Hepatic stellate cell (primary cell): ENCODE measurements at regions not wholly inside any gene's neighbourhood (a gene's known extent, or its start where the extent isn't known, plus 50 kb on each side); places are given as distances from the start of the nearest gene placed in this dataset.
"Not testable (repeated sequence)": the region's sequence is repeated elsewhere in the genome, so short reads cannot be mapped to it uniquely, and the experiment has no call there.

ENCODE experiments used
- DNase-seq: peaks from one replicate; pipeline ENCODE4 v3.0.0; 2011; ENCODE audit warnings: low spot score

GRCh38 chr2:7530001-7530400 is 612.8 kb downstream of the RNF144A start:
- no peak for DNase-seq

- DNase-seq = no peak
These were observed 621.9 kb downstream of the RNF144A start for GRCh38 chr2:7539077-7539476.

GRCh38 chr2:7539760-7540159 is 622.5 kb downstream of the RNF144A start:
- DNase-seq = no peak

- DNase-seq = no peak
These were observed 635.8 kb downstream of the RNF144A start for GRCh38 chr2:7552825-7553570.

- no peak for DNase-seq
These were observed 638.0 kb downstream of the RNF144A start for GRCh38 chr2:7555260-7555659.

- no peak for DNase-seq
These were observed 640.2 kb downstream of the RNF144A start for GRCh38 chr2:7557376-7557775.

GRCh38 chr2:7559791-7560190 is 642.6 kb downstream of the RNF144A start:
- DNase-seq = no peak

GRCh38 chr2:7566382-7566881 is 649.2 kb downstream of the RNF144A start:
- DNase-seq = no peak

GRCh38 chr2:7567116-7567515 is 649.9 kb downstream of the RNF144A start:
- DNase-seq = not testable (repeated sequence)

- DNase-seq = no peak
These were observed 650.4 kb downstream of the RNF144A start for GRCh38 chr2:7567646-7568045.

- DNase-seq = no peak
These were observed 653.0 kb downstream of the RNF144A start for GRCh38 chr2:7570247-7570646.

GRCh38 chr2:7571701-7572100 is 654.5 kb downstream of the RNF144A start:
- no peak for DNase-seq

GRCh38 chr2:7572450-7572849 is 655.2 kb downstream of the RNF144A start:
- no peak for DNase-seq

- no peak for DNase-seq
These were observed 656.1 kb downstream of the RNF144A start for GRCh38 chr2:7573166-7573825.

GRCh38 chr2:7574385-7574784 is 657.2 kb downstream of the RNF144A start:
- no peak for DNase-seq

- no peak for DNase-seq
These were observed 660.6 kb downstream of the RNF144A start for GRCh38 chr2:7577769-7578168.

GRCh38 chr2:7584017-7584416 is 666.8 kb downstream of the RNF144A start:
- no peak for DNase-seq

GRCh38 chr2:7586898-7587297 is 669.7 kb downstream of the RNF144A start:
- DNase-seq = no peak

GRCh38 chr2:7588295-7588694 is 671.1 kb downstream of the RNF144A start:
- no peak for DNase-seq

- DNase-seq = no peak
These were observed 675.5 kb downstream of the RNF144A start for GRCh38 chr2:7592618-7593140.

- DNase-seq = no peak
These were observed 676.1 kb downstream of the RNF144A start for GRCh38 chr2:7593360-7593759.

- DNase-seq = no peak
These were observed 677.0 kb downstream of the RNF144A start for GRCh38 chr2:7594211-7594610.

- DNase-seq = no peak
These were observed 678.0 kb downstream of the RNF144A start for GRCh38 chr2:7595206-7595605.
